ENCODE measurements at regions not wholly inside any gene's neighbourhood (a gene's known extent, or its start where the extent isn't known, plus 50 kb on each side); places are given as distances from the start of the nearest gene placed in this dataset.

DNA sequence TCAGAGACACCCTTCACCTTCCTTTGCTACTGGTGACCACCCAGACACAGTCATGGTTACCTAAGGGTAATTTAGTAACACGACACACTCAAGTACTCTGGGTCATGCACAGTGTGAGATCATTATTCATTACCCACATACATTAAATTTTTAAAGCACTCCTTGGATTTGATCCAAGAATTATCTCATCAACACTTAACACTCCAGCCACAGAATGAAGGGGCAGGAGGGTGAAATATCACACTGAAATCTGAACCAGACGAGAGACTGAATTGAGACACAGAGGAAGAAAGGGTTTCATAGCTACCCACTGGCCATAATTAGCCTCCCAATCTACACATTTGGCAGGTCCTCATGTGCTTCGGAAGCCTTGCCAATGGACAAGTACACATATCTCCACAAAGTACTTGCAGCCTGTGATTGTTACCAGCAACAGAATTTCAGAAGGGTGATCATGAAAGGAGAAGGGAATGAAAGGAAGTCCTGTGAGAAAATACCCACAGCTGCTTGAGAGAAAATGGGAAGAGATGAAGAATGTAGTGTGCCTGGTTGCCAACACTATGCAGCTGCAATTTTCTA lies 189.3 kb downstream of the POLR1F start:
- TF ChIP-seq, protein P1, sequence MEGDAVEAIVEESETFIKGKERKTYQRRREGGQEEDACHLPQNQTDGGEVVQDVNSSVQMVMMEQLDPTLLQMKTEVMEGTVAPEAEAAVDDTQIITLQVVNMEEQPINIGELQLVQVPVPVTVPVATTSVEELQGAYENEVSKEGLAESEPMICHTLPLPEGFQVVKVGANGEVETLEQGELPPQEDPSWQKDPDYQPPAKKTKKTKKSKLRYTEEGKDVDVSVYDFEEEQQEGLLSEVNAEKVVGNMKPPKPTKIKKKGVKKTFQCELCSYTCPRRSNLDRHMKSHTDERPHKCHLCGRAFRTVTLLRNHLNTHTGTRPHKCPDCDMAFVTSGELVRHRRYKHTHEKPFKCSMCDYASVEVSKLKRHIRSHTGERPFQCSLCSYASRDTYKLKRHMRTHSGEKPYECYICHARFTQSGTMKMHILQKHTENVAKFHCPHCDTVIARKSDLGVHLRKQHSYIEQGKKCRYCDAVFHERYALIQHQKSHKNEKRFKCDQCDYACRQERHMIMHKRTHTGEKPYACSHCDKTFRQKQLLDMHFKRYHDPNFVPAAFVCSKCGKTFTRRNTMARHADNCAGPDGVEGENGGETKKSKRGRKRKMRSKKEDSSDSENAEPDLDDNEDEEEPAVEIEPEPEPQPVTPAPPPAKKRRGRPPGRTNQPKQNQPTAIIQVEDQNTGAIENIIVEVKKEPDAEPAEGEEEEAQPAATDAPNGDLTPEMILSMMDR (IDR thresholded peaks at IDR 0.05; ENCODE audit: low read depth, low read length, poor library complexity, severe bottlenecking), result no peak
- TF ChIP-seq EZH2phosphoT487 (IDR thresholded peaks at IDR 0.05; ENCODE audit: borderline replicate concordance, low read length), result no peak

Measured in DOHH2 (cell line).